RPMI8226 (cell line): ENCODE measurements at regions not wholly inside any gene's neighbourhood (a gene's known extent, or its start where the extent isn't known, plus 50 kb on each side); places are given as distances from the start of the nearest gene placed in this dataset.
"Not testable (repeated sequence)": the region's sequence is repeated elsewhere in the genome, so short reads cannot be mapped to it uniquely, and the experiment has no call there.

Source experiments
- DNase-seq: peaks from one replicate; pipeline ENCODE4 v3.0.0-alpha.2; 2015

DNA sequence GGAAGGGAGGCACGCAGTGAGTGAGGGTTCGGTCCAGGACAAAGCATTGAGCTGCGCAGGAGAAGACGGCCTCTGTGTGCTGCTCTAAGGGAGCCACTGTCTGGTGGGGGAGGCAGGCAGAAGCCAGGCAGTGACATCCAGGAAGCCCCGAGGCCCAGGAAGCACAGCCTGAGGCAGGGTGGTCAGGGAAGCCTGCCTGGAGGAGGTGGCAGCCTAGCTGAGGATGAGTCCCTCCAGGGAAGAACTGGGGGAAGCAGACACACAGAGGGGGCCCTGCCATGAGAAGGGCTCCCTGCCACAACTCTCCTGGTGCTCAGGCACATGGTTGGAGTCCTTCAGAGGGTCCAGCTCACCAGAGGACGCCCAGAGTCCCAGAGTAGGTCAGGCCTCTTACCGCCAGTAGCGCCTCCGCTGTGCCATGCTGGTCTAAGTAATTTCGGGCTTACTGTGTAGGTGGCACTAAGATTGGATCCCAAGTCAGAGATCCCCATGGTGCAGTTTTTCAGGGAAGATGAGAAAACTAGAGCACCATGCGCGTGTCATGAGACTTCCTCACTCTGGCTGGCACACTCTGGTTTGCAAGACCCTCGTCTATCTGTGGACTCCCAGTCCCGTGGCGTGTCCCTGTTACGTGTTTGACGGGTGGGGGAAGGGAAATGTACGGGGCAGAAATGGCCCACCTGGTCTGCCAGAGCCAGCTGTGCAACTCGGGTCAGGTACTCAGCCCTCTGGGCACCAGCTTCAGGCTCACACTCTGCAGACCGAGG, 887.2 kb downstream of the BRD1 start:
- no peak for DNase-seq

DNA sequence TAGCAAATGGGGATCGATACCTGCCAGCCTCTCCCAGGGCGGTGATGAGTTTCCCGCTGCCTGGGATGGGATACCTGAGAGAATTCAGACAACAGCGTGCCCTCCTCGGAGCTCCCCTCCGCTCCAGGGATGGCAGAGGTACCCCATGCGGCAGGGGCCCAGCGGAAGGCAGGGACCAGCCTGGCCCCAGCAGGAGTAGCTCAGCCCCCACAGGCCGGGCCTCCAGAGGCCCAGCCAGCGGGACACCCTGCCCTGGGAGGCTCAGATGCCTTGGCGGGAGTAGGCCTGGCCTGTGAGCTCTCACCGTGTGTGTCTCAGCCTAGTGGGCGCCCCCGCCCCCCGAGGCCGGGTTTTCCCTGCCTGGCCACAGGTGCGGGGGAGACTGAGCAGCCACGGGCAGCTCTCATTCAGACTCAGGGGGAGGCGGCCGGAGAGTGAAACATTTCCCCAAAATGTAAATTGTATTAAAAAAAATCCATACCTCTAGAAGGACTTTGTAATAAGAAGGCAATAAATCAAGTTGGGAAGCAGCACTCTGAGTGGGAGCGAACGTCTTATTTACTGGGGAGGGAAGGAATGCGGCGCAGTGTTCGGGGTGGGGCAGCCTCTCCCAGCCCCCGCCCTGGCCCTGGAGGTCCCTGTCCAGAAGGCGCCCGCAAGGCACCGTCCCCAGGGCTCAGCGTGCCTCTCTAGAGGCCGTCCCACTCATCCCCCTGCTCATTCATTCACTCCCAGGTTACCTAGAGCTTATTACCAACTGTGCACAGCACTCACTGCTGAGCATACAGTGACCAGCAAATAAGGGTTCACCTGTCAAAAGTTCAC, 888.0 kb downstream of the BRD1 start:
- no peak for DNase-seq

DNA sequence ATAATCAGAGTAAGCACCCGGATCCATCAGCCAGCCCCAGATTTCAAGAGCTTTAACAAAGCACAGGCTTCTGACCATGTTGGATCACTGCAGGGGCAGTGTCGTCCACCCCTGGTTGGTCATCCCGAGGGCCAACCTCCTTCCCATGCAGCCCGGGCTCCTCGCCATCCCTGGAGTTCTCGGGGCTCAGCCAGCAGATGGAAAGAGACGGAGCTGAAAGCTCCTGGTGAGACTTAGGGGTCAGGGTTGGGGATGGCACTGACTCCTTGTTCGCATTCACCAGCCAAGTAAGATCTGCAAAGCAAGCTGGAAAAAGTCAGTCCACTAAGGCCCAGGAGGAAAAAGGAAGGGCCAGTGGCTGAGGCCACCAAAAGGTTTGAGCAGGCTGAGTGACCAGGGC, 888.9 kb downstream of the BRD1 start:
- DNase-seq, result no peak

DNA sequence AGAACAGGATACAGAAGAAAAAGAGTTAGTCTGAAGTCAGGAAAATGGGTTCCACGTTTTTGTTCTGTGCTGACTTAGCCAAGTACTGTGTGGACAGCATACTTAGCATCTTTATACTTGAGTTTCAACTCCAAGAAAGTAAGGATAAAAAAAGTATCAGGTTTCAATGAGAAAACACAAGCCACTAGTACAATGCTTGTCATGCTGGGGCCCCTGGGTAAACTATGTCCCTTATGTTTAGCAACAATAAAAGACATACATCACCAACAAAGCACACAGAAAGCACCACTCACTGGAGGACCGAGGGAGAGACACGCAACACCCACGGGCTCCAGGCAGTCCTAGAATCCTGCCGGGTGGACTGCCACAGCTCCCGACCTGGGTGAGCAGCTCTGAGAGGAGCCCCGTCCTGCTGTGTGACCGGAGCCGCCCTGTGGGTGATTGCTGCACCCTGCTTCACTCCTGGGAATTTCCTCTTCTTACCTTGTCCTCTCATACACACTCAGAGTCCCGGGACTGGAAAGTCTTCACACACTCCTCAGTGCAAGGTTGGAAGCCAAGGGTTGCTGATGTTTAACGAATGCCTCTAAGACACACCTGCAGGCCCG, 890.5 kb downstream of the BRD1 start:
- no peak for DNase-seq

DNA sequence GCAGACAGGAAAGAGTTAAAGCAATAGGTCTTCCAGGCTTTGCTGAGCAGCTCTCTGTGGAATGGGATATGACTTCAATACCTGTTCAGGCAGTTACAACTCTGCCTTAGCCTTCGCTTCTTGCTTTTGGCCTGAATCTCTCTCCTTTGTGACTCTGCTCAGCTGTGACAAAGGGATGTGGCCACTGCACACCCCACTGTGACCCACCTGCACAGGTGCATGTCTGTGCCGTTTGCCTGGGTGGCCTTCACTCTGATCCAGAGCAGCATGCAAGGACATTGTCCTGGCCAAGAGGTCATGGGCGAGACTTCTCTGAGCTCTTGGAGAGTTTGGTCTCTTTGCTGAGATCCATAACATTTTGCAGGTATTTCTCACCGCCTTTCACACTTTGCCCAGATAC, 891.3 kb downstream of the BRD1 start:
- no peak for DNase-seq

DNA sequence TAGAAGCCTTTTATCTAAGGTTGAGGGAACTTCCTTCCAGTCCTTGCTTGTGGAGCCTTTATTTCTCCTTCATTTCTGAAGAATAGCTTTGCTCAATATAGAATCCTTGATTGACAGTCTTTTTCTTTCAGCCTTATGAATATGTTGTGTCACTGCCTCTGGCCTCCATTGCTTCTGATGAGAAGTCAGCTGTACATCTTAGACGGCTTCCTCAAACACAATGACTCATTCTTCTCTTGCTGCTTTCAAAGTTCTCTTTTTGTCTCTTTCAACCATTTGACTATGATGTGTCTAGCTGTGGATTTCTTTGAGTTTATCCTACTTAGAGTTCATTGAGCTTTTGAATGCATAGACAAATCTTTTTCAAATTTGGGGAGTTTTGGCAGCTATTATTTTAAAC, 893.2 kb downstream of the BRD1 start:
- DNase-seq, result no peak

DNA sequence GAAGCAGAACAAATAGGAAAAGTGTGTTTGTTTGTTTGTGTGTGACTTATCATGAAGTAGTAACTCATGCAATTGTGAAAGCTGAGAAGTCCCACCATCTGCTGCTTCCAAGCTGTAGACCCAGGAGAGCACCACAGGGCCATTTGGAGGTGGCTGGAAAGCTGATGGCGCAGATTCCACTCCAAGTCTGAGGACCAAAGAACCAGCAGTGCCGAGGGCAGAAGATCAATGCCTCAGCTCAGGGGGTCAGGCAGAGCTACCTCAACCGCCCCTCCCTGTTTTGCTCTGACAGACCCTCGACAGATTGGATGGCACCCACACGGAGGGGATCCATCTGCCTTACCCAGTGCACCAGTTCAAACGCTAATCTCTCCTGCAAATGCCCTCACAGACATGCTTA, 896.2 kb downstream of the BRD1 start:
- DNase-seq, result no peak

DNA sequence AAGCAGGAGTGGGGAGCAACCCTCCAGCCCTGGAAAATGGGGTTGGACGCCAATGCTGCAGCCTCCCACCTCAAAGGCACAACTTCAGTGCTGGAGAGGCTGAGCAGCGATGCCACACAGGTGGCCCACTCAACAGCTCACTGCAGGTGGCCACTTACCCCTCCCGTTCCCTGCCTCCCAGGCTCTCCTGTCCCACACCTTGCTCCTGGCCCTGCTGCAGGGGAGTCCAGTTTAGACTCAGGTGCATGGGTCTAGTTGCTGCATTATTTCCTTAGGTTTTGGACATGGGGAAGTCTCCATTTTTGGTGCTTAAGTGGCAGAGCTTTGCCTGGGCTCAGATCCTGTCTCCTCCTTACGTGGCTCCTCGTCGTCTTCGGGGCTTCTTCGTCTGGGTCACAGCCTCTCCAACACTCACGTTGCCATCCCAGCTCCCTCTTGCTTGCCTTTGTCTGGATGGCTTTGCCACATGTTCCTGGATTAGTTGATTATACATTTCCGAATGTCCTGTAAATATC, 898.3 kb downstream of the BRD1 start:
- DNase-seq, result no peak

DNA sequence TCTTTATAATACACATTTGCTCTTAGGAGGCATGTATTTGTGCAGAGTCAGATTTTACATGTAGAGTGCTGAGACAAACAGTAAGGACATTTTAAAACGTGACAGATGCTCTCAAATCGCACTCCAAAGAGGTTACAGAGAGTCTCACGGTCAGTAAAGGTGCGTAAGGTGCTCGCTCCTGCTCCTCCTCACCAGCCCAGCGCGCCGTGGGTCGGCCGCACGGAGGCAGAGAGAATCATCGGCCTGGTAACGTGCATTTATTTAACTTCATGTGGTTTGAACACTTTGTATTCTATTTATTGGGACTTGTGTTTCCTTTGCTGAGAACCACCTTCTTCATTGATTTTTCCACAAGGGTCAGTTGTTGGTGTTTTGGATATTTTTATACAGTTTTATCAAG, 900.1 kb downstream of the BRD1 start:
- no peak for DNase-seq

DNA sequence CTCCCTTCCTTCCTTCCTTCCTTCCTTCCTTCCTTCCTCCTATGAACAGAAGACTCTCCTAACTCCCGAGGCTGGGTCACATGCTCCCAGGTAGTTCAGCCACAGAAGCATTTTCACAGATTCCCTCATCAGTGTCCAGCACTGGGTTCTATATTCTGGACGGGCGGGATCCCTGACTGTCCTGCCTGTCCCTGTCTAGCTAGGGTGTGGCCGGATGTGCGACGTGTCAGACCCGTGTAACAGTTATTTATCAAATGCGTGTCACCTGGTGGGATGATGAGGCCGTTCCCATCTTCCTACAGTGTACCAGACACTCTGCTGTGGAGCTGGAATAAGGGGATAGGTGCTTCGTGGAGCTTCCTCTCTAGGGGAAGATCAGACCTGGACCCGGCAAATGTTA, 901.0 kb downstream of the BRD1 start:
- no peak for DNase-seq

DNA sequence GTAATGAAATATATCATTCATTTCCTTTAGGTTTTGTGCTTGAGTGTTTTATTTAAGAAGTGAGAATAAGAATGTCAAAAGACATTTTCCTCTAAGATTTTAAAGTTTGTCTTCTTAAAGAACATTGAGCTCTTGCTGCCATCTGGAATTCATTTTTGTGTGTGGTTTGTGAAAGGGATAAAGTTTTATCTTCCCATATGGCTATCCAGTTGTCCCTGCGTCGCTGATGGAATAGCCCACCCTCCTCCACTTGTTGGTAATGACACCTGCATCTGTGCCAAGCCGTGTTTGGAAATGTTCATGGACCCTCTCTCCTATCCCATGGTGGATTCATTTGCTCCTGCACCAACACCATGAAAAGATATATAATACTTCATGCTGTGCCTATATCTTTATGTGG, 901.5 kb downstream of the BRD1 start:
- no peak for DNase-seq

DNA sequence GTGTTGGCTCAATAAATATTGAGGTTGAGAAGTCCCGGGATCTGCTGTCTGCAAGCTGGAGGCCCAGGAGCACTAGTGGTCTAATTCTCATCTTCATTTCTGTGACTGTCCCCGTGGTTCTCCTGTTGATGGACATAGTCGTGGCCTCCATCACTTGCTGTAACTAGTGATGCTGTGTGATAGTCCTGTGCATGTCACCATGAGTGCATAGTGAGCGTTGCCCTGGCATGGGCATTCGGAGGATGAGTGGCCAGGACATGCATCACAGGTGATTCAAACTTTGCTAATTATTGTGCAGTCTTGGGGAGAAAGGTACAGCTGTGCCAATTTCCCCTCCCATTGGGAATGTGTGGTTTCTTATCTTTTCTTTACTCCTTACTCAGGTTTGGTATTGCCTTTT, 902.2 kb downstream of the BRD1 start:
- no peak for DNase-seq

DNA sequence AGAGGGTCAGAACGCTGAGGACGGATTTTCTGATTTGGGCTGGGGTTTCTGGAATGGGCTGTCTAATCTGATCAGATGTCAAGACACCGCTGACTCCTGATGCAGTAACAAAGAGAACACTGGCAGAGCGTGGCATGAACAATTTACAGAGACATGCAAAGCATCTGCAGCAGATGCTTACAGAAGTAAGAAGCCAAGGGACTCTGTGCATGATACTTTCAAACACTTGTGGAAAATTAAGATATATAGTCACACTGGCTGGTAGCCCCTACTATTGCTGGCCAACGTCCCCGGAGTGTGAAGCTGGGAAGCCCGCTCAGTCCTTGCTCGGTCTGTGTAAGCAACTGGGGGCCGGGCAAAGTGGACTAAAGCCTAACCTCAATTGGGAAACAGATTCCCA, 903.7 kb downstream of the BRD1 start:
- DNase-seq, result no peak

DNA sequence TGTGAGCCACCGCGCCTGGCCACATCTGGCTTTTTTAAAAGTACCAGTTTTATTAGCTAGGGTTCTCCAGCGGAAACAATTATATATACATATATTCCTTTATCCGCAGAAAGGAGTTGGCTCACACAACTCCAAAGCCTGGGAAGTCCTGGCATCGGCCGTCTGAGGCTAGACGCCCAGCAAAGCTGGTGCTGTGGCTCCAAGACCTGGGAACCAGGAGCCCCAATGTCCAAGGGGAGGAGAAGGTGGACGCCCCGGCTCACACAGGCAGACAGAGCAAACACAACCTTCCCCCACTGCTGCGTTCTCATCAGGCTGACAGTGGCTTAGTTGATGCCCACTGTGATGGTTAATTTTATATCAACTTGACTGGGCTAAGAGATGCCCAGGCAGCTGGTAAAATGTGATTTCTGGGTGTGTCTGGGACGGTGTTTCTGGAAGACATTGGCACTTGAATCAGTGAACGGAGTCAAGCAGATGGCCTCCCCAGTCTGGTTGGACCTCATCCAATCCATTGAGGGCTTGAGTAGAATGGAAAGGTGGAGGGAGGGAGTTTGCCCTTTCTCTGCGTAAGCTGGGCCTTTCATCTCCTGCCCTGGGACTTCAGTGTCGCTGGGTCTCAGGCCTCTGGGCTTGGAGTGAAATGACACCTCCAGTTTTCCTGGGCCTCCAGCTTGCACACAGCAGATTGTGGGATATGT, 904.4 kb downstream of the BRD1 start:
- DNase-seq, result no peak

DNA sequence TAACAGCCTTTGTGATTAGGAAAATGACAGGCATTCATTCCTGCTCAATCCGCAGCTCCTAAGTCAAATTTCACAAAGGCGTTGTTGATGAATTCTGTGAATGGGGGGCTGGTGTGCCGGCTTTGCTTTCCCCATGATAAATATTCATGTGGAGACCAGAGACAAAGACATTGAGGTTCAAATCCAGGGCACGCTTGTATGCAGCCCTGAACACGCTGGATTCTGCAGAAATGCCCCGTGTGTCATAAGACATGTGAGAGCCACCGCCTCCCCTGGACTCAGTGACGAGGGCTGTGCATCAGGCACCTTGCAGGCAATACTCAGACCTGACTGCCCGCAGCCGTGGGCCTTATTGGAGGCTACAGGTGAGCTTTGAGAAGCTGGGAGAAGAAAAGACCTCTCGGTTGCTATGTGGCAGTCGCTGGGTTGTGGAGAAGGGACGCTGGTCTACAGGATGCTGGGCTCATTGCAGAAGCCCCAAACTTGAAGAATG, 906.2 kb downstream of the BRD1 start:
- DNase-seq, result no peak

DNA sequence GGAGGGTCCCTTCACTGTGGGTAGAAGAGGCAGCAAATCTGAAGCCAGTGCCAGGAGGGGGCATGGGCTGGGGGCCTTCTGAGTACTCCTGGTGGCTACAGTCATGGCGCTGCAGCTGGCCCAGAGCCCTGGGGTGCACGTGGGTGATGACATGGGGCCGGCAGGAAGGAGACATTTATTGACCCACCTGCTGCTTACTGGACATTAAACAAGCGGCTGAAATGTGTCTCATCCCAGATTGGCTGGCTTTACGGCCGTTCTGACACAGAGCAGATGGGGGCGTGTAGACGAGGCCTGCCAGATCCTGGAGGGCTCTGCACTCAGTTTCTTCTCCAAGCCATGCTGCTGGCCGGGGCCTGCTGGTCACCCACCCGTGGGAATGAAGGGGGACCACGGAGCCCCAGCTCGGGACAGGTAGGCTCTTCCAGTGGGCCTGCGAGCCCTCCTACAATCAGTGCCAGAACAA, 906.9 kb downstream of the BRD1 start:
- DNase-seq, result no peak

DNA sequence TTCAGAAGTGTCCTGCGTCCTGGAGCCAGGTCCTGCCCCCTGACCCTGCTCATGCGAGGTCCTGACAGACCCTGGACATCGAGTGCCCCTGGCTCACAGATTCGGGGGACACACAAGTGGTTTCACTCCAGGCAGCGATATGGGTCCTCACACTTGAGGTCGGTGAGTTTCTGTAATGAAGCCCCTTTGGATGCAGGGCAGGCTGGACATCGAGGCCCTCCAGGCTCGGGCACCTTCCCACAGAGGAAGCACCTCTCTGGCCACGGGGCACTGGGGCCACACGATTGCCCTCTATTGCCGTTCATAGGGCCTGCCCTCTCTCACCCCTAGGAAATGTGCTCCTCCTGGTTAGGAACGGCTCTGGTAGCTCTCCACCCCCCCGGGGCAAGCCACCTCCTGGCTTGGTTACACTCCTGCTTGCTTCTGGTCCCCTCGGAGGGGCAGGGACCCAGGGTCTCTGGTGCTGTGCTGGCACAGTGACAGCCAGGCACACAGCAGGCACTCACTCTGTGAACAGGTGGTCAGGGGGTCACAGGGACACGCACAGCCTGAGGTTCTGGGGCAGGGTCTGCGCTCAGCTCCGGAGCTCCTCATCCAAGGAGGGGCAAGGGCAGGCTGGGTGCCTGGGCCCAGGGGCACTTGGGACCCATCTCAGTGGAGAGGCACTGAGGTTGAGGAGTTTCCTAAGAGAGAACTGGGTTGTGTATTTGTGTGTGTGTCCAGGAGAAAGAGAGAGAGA, 907.7 kb downstream of the BRD1 start:
- no peak for DNase-seq

DNA sequence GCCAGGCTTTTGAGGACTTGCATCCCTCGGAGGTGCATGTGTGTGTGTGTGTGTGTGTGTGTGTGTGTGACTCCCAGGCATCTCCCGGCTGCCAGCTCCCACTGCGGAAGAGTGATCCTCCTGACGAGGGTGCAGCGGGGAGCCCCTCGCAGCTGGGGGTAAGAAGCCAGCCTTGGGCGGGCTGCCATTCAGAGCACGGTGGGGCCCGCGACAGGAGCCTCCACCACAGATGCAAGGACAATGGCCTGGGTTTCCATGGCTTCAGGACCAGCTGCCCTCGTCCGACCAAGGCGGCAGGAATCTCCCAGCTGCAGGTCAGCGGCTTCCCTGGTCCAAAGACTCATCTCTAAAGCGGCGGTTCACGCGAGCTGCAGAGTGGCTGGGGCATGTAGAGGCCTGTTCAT, 908.5 kb downstream of the BRD1 start:
- no peak for DNase-seq

DNA sequence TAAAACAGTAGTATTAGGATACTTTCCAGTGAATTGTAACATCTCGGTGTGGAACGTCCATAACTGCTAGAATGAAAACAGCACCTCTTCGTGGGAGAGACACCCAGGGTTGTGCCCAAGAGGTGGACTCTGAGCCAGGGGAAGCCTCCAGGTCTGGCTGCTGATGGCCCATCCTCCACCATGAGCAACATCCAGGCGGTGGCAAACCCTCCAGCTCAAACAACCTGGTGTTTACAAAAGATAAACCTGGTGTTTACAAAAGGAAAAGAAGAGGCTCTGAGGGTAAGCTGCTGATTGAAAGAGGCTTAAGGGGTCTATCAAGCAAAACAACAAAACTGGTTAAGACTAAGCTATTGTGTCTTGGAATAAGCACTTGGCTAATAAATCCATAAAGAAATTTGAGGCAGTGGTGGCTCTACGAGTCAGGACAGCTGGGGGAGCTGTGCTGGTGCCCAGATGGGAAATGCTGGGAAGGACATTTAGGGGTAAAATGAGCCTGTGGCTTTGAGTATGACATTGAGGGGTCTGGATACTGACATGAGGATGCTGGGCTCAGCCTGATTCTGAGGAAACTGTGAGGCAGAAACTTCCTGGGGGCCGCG, 909.0 kb downstream of the BRD1 start:
- DNase-seq, result no peak

DNA sequence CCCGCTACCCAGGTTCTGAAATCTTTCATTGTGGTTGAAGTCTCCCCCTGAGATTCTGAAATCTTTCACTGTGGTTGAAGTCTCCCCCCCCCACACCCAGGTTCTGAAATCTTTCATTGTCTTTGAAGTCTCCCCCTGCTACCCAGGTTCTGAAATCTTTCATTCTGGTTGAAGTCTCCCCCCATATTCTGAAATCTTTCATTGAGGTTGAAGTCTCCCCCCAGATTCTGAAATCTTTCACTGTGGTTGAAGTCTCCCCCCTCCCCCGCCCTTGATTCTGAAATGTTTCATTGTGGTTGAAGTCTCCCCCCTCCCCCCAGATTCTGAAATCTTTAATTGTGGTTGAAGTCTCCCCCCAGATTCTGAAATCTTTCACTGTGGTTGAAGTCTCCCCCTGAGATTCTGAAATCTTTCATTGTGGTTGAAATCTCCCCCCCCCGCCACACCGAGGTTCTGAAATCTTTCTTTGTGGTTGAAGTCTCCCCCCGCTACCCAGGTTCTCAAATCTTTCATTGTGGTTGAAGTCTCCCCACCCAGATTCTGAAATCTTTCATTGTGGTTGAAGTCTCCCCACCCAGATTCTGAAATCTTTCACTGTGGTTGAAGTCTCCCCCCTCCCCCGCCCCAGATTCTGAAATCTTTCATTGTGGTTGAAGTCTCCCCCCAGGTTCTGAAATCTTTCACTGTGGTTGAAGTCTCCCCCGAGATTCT, 915.2 kb downstream of the BRD1 start:
- DNase-seq, result not testable (repeated sequence)

DNA sequence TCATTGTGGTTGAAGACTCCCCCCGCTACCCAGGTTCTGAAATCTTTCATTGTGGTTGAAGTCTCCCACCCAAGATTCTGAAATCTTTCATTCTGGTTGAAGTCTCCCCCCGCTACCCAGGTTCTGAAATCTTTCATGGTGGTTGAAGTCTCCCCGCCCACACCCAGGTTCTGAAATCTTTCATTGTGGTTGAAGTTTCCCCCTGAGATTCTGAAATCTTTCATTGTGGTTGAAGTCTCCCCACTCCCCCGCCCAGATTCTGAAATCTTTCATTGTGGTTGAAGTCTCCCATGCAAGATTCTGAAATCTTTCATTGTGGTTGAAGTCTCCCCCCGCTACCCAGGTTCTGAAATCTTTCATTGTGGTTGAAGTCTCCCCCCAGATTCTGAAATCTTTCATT, 916.0 kb downstream of the BRD1 start:
- not testable (repeated sequence) for DNase-seq
